Kidney (tissue), 13 donors: ENCODE measurements at regions not wholly inside any gene's neighbourhood (a gene's known extent, or its start where the extent isn't known, plus 50 kb on each side); places are given as distances from the start of the nearest gene placed in this dataset.

Experiments used
- DNase-seq, 5 donors: peaks; one replicate each; pipeline ENCODE4 v3.0.0-alpha.2; 2013 to 2020
- FAIRE-seq: peaks from 2 replicates; lab custom pipeline; 2012; peaks lifted over from hg19 to GRCh38; lab: Jason Lieb, UNC
- H3K27ac ChIP-seq, 2 donors: one replicate each; pipeline ENCODE4 v1.7.0; 2013; ENCODE audit warnings: low read depth in 2 of 2, low read length in 2 of 2, inconsistent platforms in 1 of 2
- H3K27me3 ChIP-seq: one replicate; pipeline ENCODE4 v1.7.1; 2013; ENCODE audit warnings: low read length, inconsistent platforms; ENCODE audit not compliant: control insufficient read depth, insufficient read depth
- H3K36me3 ChIP-seq, 3 donors: one replicate each; pipeline versions ENCODE4 v1.7.0 to v1.7.1; 2013; ENCODE audit warnings: low read length in 3 of 3, control low read depth in 1 of 3, inconsistent platforms in 1 of 3; ENCODE audit not compliant: insufficient read depth in 3 of 3, control insufficient read depth in 2 of 3
- H3K4me1 ChIP-seq, 3 donors: one replicate each; pipeline versions ENCODE4 v1.7.0 to v1.7.1; 2013; ENCODE audit warnings: low read length in 3 of 3, inconsistent platforms in 1 of 3, low read depth in 1 of 3; ENCODE audit not compliant: control insufficient read depth in 2 of 3, insufficient read depth in 2 of 3
- H3K4me3 ChIP-seq, 3 donors: one replicate each; pipeline versions ENCODE4 v1.7.0 to v1.8.1; 2013; ENCODE audit warnings: low read length in 3 of 3, control low read depth in 1 of 3, inconsistent platforms in 1 of 3
- H3K9ac ChIP-seq, 3 donors: one replicate each; pipeline versions ENCODE4 v1.7.0 to v1.7.1; 2013; ENCODE audit warnings: low read length in 3 of 3, control low read depth in 1 of 3, inconsistent platforms in 1 of 3
- H3K9me3 ChIP-seq, 3 donors: one replicate each; pipeline versions ENCODE4 v1.7.0 to v1.7.1; 2013; ENCODE audit warnings: low read length in 3 of 3, control low read depth in 1 of 3, inconsistent platforms in 1 of 3; ENCODE audit not compliant: control insufficient read depth in 2 of 3, insufficient read depth in 1 of 3
- intact Hi-C: fragments of 100-400 bp; cut with DNase I; formaldehyde crosslinking; loops from one replicate; pipeline ENCODE4 v1.11.1; 2022
- TF ChIP-seq, protein P1 (sequence below): IDR thresholded peaks from 3 replicates; pipeline ENCODE4 v1.5.1; 2012; ENCODE audit warnings: mild to moderate bottlenecking, moderate library complexity, borderline replicate concordance; ENCODE audit not compliant: insufficient read depth; ENCODE audit errors: extremely low read depth
- donor health status: control.
- donor health status: control.
- donor health status: control.
- donor health status: control.
- donor health status: control.
- donor health status: DM: yes; HTN: yes; CAD: no.
- donor health status: Normal renal cell carcinoma (clear cell type).

DNA sequence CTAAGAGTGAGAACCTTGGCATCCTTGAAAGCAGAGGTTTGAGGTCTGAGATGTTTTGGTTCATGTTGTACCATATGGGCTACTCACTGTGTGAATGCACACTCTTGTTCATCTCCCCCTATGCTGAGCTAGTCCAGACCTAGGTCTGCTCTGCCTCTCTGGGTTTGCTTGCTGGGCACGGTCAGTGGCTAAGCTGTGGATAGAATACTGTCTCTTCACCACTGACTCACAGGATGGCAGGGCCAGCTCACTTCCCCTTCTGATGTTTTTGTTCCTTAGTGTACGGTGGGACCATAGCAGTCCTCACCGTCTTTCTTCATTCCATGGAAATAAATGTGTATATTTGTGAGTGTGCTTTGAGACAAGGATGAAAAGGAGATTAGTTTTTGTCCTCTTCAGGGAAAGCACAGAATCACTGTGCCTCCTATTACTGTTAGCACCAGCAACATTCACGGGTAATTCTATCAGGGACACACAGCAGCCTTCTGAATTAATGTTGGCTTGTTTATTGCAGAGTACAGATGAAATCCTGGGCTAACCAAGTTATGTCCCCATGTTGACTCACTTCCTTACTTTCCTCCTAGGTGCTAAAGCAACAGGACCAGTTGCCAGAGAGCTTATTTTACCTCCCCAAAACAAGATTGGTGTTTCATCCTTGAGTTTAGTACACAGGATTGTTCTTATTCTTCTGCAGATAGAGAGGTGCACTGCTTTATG lies 56.9 kb upstream of the IVNS1ABP start:
- no peak for FAIRE-seq
- intact Hi-C loops: no loop called here
- no peaks in the 10 kb centered on the region for H3K9me3 ChIP-seq
- H3K9ac ChIP-seq: no peak overlapping the region
- H3K4me3 ChIP-seq: no peak overlapping the region
- no peak overlapping the region for H3K27ac ChIP-seq
- DNase-seq: no peak
- H3K4me1 ChIP-seq: no peaks in the 10 kb centered on the region
- TF ChIP-seq, protein P1, sequence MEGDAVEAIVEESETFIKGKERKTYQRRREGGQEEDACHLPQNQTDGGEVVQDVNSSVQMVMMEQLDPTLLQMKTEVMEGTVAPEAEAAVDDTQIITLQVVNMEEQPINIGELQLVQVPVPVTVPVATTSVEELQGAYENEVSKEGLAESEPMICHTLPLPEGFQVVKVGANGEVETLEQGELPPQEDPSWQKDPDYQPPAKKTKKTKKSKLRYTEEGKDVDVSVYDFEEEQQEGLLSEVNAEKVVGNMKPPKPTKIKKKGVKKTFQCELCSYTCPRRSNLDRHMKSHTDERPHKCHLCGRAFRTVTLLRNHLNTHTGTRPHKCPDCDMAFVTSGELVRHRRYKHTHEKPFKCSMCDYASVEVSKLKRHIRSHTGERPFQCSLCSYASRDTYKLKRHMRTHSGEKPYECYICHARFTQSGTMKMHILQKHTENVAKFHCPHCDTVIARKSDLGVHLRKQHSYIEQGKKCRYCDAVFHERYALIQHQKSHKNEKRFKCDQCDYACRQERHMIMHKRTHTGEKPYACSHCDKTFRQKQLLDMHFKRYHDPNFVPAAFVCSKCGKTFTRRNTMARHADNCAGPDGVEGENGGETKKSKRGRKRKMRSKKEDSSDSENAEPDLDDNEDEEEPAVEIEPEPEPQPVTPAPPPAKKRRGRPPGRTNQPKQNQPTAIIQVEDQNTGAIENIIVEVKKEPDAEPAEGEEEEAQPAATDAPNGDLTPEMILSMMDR: no peak
- no peaks in the 10 kb centered on the region for H3K36me3 ChIP-seq
- H3K27me3 ChIP-seq: no peaks in the 10 kb centered on the region

DNA sequence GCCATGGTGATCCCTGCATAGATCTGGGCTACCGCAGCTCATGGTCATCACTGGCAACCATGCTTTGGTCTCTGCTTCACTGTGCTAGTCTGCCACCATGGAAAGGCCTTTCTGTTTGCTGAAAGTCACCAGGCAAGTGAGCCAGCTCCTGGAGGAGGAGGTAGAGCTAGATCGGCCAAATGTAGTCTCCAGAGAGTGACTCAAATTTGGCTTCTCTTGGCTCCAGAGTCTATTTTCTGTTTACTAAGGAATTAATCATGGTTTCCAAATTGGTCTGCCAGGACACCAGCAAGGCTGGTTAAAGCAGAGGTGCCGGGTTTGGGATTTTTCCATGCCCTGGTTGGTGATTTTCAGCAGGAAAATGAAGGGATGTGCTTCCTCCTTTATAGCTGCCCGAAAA lies 52.7 kb upstream of the IVNS1ABP start:
- TF ChIP-seq, protein P1: no peak

DNA sequence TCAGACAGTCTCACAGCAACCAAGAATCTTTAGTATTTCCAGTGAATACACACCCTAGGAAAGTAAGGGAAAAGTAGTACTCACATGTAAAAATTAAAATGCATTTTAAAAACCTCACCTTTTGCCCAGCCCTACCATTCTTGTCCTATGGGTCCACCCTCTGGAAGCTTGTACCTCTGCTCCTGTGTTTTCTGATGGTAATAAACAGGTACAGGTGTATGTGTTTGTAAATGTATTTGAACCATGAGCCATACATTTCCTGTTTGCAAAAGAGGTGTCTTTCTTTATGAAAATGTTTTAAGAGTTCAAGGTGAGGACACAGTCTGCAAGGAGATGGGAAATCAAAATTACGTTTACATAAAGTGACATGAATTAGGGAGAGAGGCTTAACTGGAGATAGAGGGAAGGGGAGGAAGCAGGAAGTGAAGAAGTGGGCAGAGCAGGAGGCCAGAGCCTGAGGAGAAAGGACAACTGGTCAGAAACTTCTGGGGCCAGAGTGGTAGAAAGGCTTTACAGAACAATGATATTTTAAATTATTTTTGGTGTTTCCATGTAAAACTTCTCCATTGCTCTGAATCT lies 52.0 kb upstream of the IVNS1ABP start:
- Histone ChIP-seq H3K4me3 (no peak overlapping the region), H3K27ac (no peak overlapping the region), H3K36me3 (no peaks in the 10 kb centered on the region), H3K27me3 (no peaks in the 10 kb centered on the region), H3K4me1 (no peaks in the 10 kb centered on the region), H3K9me3 (no peaks in the 10 kb centered on the region), H3K9ac (no peak overlapping the region)
- FAIRE-seq: no peak
- no peak for DNase-seq
- TF ChIP-seq, protein P1: no peak
- intact Hi-C loops: no loop called here

More for the DNA sequence above, 52.7 kb upstream of the IVNS1ABP start:
- no peaks in the 10 kb centered on the region for H3K4me1 ChIP-seq
- H3K4me3 ChIP-seq: no peak overlapping the region
- intact Hi-C loops: no loop called here
- FAIRE-seq (no peak), DNase-seq (no peak)
- no peak overlapping the region for H3K9ac ChIP-seq
- no peaks in the 10 kb centered on the region for H3K27me3 ChIP-seq
- no peak overlapping the region for H3K27ac ChIP-seq
- H3K36me3 ChIP-seq: no peaks in the 10 kb centered on the region
- H3K9me3 ChIP-seq: no peaks in the 10 kb centered on the region
